ENCODE measurements at regions not wholly inside any gene's neighbourhood (a gene's known extent, or its start where the extent isn't known, plus 50 kb on each side); places are given as distances from the start of the nearest gene placed in this dataset.
A peak's percentile ranks its signal among the peaks of the same experiment; 100 is the strongest.
"Not testable (repeated sequence)": the region's sequence is repeated elsewhere in the genome, so short reads cannot be mapped to it uniquely, and the experiment has no call there.

GRCh38 chr2:56962673-56963072 lies 778.9 kb downstream of the CCDC85A start:
- in situ Hi-C loops (cut with HindIII; ENCODE audit: low pct_unique_long_range_greater_than_20kb, low sequenced_read_pairs): no loop called here
- DNase-seq (ENCODE audit: low read depth, low spot score): no peak

- DNase-seq (ENCODE audit: low read depth, low spot score): no peak
- in situ Hi-C loops (cut with HindIII; ENCODE audit: low pct_unique_long_range_greater_than_20kb, low sequenced_read_pairs): no loop called here
These were observed 785.7 kb downstream of the CCDC85A start for GRCh38 chr2:56969513-56969912.

GRCh38 chr2:56971383-56971974 lies 787.7 kb downstream of the CCDC85A start:
- in situ Hi-C loops (cut with HindIII; ENCODE audit: low pct_unique_long_range_greater_than_20kb, low sequenced_read_pairs): no loop called here
- DNase-seq (ENCODE audit: low read depth, low spot score): no peak

GRCh38 chr2:56981554-56981953 lies 797.8 kb downstream of the CCDC85A start:
- DNase-seq (ENCODE audit: low read depth, low spot score): no peak

GRCh38 chr2:56985609-56986008 lies 801.8 kb downstream of the CCDC85A start:
- in situ Hi-C loops (cut with HindIII; ENCODE audit: low pct_unique_long_range_greater_than_20kb, low sequenced_read_pairs): no loop called here
- DNase-seq (ENCODE audit: low read depth, low spot score): no peak

More at GRCh38 chr2:56981554-56981953, 797.8 kb downstream of the CCDC85A start:
- in situ Hi-C loops (cut with HindIII; ENCODE audit: low pct_unique_long_range_greater_than_20kb, low sequenced_read_pairs): no loop called here

- peak; percentile 9 for DNase-seq (ENCODE audit: low read depth, low spot score)
- in situ Hi-C loops (cut with HindIII; ENCODE audit: low pct_unique_long_range_greater_than_20kb, low sequenced_read_pairs): no loop called here
These were observed 838.7 kb downstream of the CCDC85A start for GRCh38 chr2:57022496-57022895.

GRCh38 chr2:57044931-57045635 lies 861.3 kb downstream of the CCDC85A start:
- peak; percentile 53 for DNase-seq (ENCODE audit: low read depth, low spot score)
- in situ Hi-C loops (cut with HindIII; ENCODE audit: low pct_unique_long_range_greater_than_20kb, low sequenced_read_pairs): no loop called here

GRCh38 chr2:57049273-57049672 lies 865.5 kb downstream of the CCDC85A start:
- in situ Hi-C loops (cut with HindIII; ENCODE audit: low pct_unique_long_range_greater_than_20kb, low sequenced_read_pairs): no loop called here
- DNase-seq (ENCODE audit: low read depth, low spot score): no peak

GRCh38 chr2:57050007-57050406 lies 866.2 kb downstream of the CCDC85A start:
- DNase-seq (ENCODE audit: low read depth, low spot score): no peak
- in situ Hi-C loops (cut with HindIII; ENCODE audit: low pct_unique_long_range_greater_than_20kb, low sequenced_read_pairs): no loop called here

- in situ Hi-C loops (cut with HindIII; ENCODE audit: low pct_unique_long_range_greater_than_20kb, low sequenced_read_pairs); DNase-seq (ENCODE audit: low read depth, low spot score): not testable (repeated sequence)
These were observed 882.5 kb downstream of the CCDC85A start for GRCh38 chr2:57066301-57066700.

- DNase-seq (ENCODE audit: low read depth, low spot score): no peak
- in situ Hi-C loops (cut with HindIII; ENCODE audit: low pct_unique_long_range_greater_than_20kb, low sequenced_read_pairs): no loop called here
These were observed 891.4 kb downstream of the CCDC85A start for GRCh38 chr2:57075226-57075625.

GRCh38 chr2:57080035-57080434 lies 896.2 kb downstream of the CCDC85A start:
- DNase-seq (ENCODE audit: low read depth, low spot score): no peak
- in situ Hi-C loops (cut with HindIII; ENCODE audit: low pct_unique_long_range_greater_than_20kb, low sequenced_read_pairs): no loop called here

- in situ Hi-C loops (cut with HindIII; ENCODE audit: low pct_unique_long_range_greater_than_20kb, low sequenced_read_pairs): no loop called here
- DNase-seq (ENCODE audit: low read depth, low spot score): no peak
These were observed 901.0 kb downstream of the CCDC85A start for GRCh38 chr2:57084697-57085281.

- in situ Hi-C loops (cut with HindIII; ENCODE audit: low pct_unique_long_range_greater_than_20kb, low sequenced_read_pairs): no loop called here
- no peak for DNase-seq (ENCODE audit: low read depth, low spot score)
These were observed 909.2 kb downstream of the CCDC85A start for GRCh38 chr2:57093020-57093419.

GRCh38 chr2:57097855-57098254 lies 914.1 kb downstream of the CCDC85A start:
- in situ Hi-C loops (cut with HindIII; ENCODE audit: low pct_unique_long_range_greater_than_20kb, low sequenced_read_pairs): no loop called here
- no peak for DNase-seq (ENCODE audit: low read depth, low spot score)

- no peak for DNase-seq (ENCODE audit: low read depth, low spot score)
- in situ Hi-C loops (cut with HindIII; ENCODE audit: low pct_unique_long_range_greater_than_20kb, low sequenced_read_pairs): no loop called here
These were observed 916.6 kb downstream of the CCDC85A start for GRCh38 chr2:57100436-57100835.

- DNase-seq (ENCODE audit: low read depth, low spot score): no peak
- in situ Hi-C loops (cut with HindIII; ENCODE audit: low pct_unique_long_range_greater_than_20kb, low sequenced_read_pairs): no loop called here
These were observed 921.9 kb downstream of the CCDC85A start for GRCh38 chr2:57105694-57106093.

- in situ Hi-C loops (cut with HindIII; ENCODE audit: low pct_unique_long_range_greater_than_20kb, low sequenced_read_pairs): no loop called here
These were observed 923.6 kb downstream of the CCDC85A start for GRCh38 chr2:57107353-57107752.

GRCh38 chr2:57111531-57111930 lies 927.7 kb downstream of the CCDC85A start:
- in situ Hi-C loops (cut with HindIII; ENCODE audit: low pct_unique_long_range_greater_than_20kb, low sequenced_read_pairs): no loop called here

More at GRCh38 chr2:57107353-57107752, 923.6 kb downstream of the CCDC85A start:
- DNase-seq (ENCODE audit: low read depth, low spot score): no peak

More at GRCh38 chr2:57111531-57111930, 927.7 kb downstream of the CCDC85A start:
- no peak for DNase-seq (ENCODE audit: low read depth, low spot score)

Measured in SK-MEL-5 (cell line).